ENCODE measurements at regions not wholly inside any gene's neighbourhood (a gene's known extent, or its start where the extent isn't known, plus 50 kb on each side); places are given as distances from the start of the nearest gene placed in this dataset.

DNA sequence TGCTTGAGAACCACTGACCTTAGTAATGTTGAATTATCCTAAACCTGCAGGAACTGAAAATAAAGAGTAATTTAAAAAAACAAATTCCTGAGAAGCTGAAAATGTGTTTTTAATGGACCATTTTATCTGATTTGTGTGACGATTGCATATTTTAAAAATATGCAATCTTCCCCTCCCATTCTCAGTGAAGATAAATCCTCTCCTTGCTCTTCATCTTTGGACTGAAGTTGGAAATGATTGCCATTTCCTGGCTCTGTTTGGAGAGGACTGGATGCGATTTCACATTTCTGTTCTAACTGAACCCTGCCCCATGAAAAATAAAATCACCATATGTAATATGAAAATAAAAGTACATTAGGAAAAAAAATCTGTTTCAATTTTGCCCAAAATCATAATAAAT lies 216.3 kb downstream of the SLC6A15 start:
- no peak overlapping the region for H3K4me3 ChIP-seq (ENCODE audit: low read depth, low read length)
- no peaks in the 10 kb centered on the region for H3K27me3 ChIP-seq (ENCODE audit: control insufficient read depth, insufficient read depth, low read length)
- FAIRE-seq (no peak), DNase-seq (ENCODE audit: low read depth) (no peak)
- TF ChIP-seq, protein P1, sequence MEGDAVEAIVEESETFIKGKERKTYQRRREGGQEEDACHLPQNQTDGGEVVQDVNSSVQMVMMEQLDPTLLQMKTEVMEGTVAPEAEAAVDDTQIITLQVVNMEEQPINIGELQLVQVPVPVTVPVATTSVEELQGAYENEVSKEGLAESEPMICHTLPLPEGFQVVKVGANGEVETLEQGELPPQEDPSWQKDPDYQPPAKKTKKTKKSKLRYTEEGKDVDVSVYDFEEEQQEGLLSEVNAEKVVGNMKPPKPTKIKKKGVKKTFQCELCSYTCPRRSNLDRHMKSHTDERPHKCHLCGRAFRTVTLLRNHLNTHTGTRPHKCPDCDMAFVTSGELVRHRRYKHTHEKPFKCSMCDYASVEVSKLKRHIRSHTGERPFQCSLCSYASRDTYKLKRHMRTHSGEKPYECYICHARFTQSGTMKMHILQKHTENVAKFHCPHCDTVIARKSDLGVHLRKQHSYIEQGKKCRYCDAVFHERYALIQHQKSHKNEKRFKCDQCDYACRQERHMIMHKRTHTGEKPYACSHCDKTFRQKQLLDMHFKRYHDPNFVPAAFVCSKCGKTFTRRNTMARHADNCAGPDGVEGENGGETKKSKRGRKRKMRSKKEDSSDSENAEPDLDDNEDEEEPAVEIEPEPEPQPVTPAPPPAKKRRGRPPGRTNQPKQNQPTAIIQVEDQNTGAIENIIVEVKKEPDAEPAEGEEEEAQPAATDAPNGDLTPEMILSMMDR (IDR thresholded peaks at IDR 0.05; ENCODE audit: insufficient read depth, low read length, severe bottlenecking), result no peak
- H3K36me3 ChIP-seq (ENCODE audit: control insufficient read depth, insufficient read depth, low read length), result no peaks in the 10 kb centered on the region

- Histone ChIP-seq H3K36me3 (ENCODE audit: control insufficient read depth, insufficient read depth, low read length) (no peaks in the 10 kb centered on the region), H3K4me3 (ENCODE audit: low read depth, low read length) (no peak overlapping the region), H3K27me3 (ENCODE audit: control insufficient read depth, insufficient read depth, low read length) (no peaks in the 10 kb centered on the region)
- DNase-seq (ENCODE audit: low read depth), result no peak
- TF ChIP-seq, protein P1 (IDR thresholded peaks at IDR 0.05; ENCODE audit: insufficient read depth, low read length, severe bottlenecking), result no peak
- FAIRE-seq, result no peak
Observed at GRCh38 chr12:84694116-84694515, 218.5 kb downstream of the SLC6A15 start.

DNA sequence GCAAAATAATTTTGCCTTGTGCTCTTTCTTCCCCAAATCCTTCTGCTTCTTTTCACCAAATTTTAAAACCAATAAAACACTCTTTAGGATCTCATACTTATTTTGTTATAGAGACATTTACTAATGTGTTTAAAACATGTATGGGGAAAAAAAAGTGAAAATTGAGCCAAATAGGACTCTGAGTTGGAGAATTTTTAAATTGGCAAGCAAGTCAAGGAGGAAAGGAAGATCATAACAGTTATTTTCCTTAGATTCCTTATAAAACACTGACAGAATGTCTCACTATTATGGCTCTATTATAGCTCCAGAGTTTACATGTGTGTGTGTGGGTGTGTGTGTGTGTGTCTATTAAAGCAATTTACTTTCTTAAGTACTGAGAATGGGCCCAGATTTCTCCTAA lies 220.5 kb downstream of the SLC6A15 start:
- DNase-seq (ENCODE audit: low read depth) (no peak), FAIRE-seq (no peak)
- Histone ChIP-seq H3K4me3 (ENCODE audit: low read depth, low read length) (no peak overlapping the region), H3K36me3 (ENCODE audit: control insufficient read depth, insufficient read depth, low read length) (no peaks in the 10 kb centered on the region), H3K27me3 (ENCODE audit: control insufficient read depth, insufficient read depth, low read length) (no peaks in the 10 kb centered on the region)
- TF ChIP-seq, protein P1 (IDR thresholded peaks at IDR 0.05; ENCODE audit: insufficient read depth, low read length, severe bottlenecking), result no peak

- no peaks in the 10 kb centered on the region for H3K27me3 ChIP-seq (ENCODE audit: control insufficient read depth, insufficient read depth, low read length)
- H3K4me3 ChIP-seq (ENCODE audit: low read depth, low read length), result no peak overlapping the region
- no peak for FAIRE-seq
- TF ChIP-seq, protein P1 (IDR thresholded peaks at IDR 0.05; ENCODE audit: insufficient read depth, low read length, severe bottlenecking), result no peak
- no peaks in the 10 kb centered on the region for H3K36me3 ChIP-seq (ENCODE audit: control insufficient read depth, insufficient read depth, low read length)
- DNase-seq (ENCODE audit: low read depth), result no peak
Observed at GRCh38 chr12:84691266-84691665, 221.3 kb downstream of the SLC6A15 start.

DNA sequence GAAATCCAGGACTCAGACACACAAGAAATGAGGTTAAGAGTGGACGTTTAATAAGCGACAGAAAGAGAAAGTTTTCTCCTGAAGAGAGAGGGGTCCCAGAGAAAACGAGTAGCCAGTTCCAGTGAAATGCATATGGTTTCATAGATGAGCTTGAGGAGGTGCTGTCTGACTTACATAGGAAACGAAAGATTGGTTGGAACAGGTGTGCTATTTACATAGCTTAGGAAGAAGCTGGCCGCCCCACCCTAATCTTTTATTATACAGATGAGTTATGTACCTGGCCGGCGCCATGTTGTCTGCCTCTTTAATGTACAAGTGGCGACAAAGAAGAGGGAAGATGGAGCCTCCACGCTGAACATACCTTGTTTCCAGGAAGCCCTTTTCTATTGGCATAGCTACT lies 223.0 kb downstream of the SLC6A15 start:
- no peak overlapping the region for H3K4me3 ChIP-seq (ENCODE audit: low read depth, low read length)
- TF ChIP-seq, protein P1 (IDR thresholded peaks at IDR 0.05; ENCODE audit: insufficient read depth, low read length, severe bottlenecking), result no peak
- H3K36me3 ChIP-seq (ENCODE audit: control insufficient read depth, insufficient read depth, low read length), result no peaks in the 10 kb centered on the region
- no peaks in the 10 kb centered on the region for H3K27me3 ChIP-seq (ENCODE audit: control insufficient read depth, insufficient read depth, low read length)
- FAIRE-seq (no peak), DNase-seq (ENCODE audit: low read depth) (no peak)

DNA sequence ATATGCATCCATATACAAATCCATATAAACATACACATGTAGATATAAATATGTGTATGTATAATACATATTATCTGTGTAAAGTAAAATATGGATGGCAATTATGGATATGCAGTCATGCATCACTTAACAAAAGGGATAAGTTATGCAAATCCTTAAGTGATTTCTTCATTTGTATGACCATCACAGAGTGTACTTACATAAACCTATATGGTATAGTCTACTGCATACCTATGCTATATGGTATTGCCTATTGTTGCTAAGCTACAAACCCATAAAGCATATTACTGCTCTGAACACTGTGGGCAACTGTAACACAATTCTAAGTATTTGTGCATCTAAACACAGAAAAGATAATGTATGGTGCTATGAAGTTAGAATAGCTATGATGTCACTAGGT lies 227.2 kb downstream of the SLC6A15 start:
- Histone ChIP-seq H3K27me3 (ENCODE audit: control insufficient read depth, insufficient read depth, low read length) (no peaks in the 10 kb centered on the region), H3K4me3 (ENCODE audit: low read depth, low read length) (no peak overlapping the region), H3K36me3 (ENCODE audit: control insufficient read depth, insufficient read depth, low read length) (no peaks in the 10 kb centered on the region)
- no peak for FAIRE-seq
- DNase-seq (ENCODE audit: low read depth), result no peak
- TF ChIP-seq, protein P1 (IDR thresholded peaks at IDR 0.05; ENCODE audit: insufficient read depth, low read length, severe bottlenecking), result no peak

Data from bronchial epithelial cell (primary cell).